ENCODE measurements at regions not wholly inside any gene's neighbourhood (a gene's known extent, or its start where the extent isn't known, plus 50 kb on each side); places are given as distances from the start of the nearest gene placed in this dataset.

GRCh38 chr4:135268369-135268768 is 1066.8 kb upstream of the PABPC4L start:
- TF ChIP-seq, protein P1, sequence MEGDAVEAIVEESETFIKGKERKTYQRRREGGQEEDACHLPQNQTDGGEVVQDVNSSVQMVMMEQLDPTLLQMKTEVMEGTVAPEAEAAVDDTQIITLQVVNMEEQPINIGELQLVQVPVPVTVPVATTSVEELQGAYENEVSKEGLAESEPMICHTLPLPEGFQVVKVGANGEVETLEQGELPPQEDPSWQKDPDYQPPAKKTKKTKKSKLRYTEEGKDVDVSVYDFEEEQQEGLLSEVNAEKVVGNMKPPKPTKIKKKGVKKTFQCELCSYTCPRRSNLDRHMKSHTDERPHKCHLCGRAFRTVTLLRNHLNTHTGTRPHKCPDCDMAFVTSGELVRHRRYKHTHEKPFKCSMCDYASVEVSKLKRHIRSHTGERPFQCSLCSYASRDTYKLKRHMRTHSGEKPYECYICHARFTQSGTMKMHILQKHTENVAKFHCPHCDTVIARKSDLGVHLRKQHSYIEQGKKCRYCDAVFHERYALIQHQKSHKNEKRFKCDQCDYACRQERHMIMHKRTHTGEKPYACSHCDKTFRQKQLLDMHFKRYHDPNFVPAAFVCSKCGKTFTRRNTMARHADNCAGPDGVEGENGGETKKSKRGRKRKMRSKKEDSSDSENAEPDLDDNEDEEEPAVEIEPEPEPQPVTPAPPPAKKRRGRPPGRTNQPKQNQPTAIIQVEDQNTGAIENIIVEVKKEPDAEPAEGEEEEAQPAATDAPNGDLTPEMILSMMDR (IDR thresholded peaks at IDR 0.05 in 4 of 5, conservative IDR thresholded peaks at IDR 0.05 in 1 of 5) = no peak
- no peak for TF ChIP-seq POLR2A (IDR thresholded peaks at IDR 0.05)

Measured in gastrocnemius medialis (tissue), 4 donors.